ENCODE measurements at regions not wholly inside any gene's neighbourhood (a gene's known extent, or its start where the extent isn't known, plus 50 kb on each side); places are given as distances from the start of the nearest gene placed in this dataset.

- TF ChIP-seq ZBTB11 (CRISPR knock-in tag; IDR thresholded peaks at IDR 0.05) = peak in 1 of 3 experiments; percentile 25; a peak in 1 of 6 replicates
- no peak for TF ChIP-seq SMARCA5 (IDR thresholded peaks at IDR 0.05)
- no peak for TF ChIP-seq THAP7 (CRISPR knock-in tag; IDR thresholded peaks at IDR 0.05)
- TF ChIP-seq ZNF354B (CRISPR knock-in tag; IDR thresholded peaks at IDR 0.05) = 0 out of 2 replicates have a peak, but pooled peaks have one; percentile 30
- TF ChIP-seq ILF3 (IDR thresholded peaks at IDR 0.05; ENCODE audit: borderline replicate concordance) = no peak
- TF ChIP-seq ZBTB12 (CRISPR knock-in tag; IDR thresholded peaks at IDR 0.05) = 0 out of 2 replicates have a peak, but pooled peaks have one; percentile 48
- no peak for TF ChIP-seq ZNF311 (CRISPR knock-in tag; IDR thresholded peaks at IDR 0.05)
- TF ChIP-seq KAT2B (IDR thresholded peaks at IDR 0.05; ENCODE audit: low read depth, low read length) = no peak
Observed at GRCh38 chr22:22418163-22418549, 90.4 kb downstream of the ZNF280B start (continued).
